Coronary artery (tissue), 2 donors: ENCODE measurements at regions not wholly inside any gene's neighbourhood (a gene's known extent, or its start where the extent isn't known, plus 50 kb on each side); places are given as distances from the start of the nearest gene placed in this dataset.

Experiments
- DNase-seq: peaks from one replicate; pipeline ENCODE4 v3.0.0-alpha.2; 2017; ENCODE audit warnings: low spot score
- H3K27ac ChIP-seq, 2 donors: fragments of 200-600 bp; sonication (generic); one replicate each; pipeline ENCODE4 v1.5.1; 2016 to 2019
- H3K4me3 ChIP-seq: fragments of 200-600 bp; sonication (generic); 2 replicates; pipeline ENCODE4 v1.5.1; 2016; ENCODE audit warnings: mild to moderate bottlenecking, moderate library complexity
- CTCF ChIP-seq: fragments of 200-600 bp; sonication (generic); IDR thresholded peaks from one replicate; pipeline ENCODE4 v1.5.1; 2019; ENCODE audit warnings: antibody characterized with exemption

- TF ChIP-seq CTCF: no peak
- Histone ChIP-seq H3K27ac (no peak overlapping the region), H3K4me3 (no peak overlapping the region)
- no peak for DNase-seq
Observed at GRCh38 chr15:54707805-54708752, 488.7 kb downstream of the RSL24D1 start.

DNA sequence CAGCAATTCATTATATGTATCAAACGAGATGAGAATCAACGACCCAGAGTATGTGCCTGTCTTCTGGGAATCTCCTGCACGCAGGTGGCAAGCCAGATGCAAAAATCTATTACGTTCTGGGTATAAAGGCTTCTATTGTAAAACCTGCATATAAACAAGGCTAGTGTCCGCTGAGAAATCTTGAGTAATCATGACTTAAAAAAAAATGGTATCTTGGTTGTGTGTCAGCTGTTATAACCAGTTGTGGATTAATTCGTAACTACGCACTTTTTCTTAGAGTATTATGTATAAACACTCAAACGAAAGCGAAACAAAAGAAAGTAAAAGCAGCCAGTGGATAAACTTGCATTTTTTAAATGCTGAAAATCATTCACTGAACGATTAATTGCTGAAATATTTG, 509.1 kb downstream of the RSL24D1 start:
- DNase-seq: no peak
- Histone ChIP-seq H3K4me3 (no peak overlapping the region), H3K27ac (no peak overlapping the region)
- TF ChIP-seq CTCF: no peak
